ENCODE measurements at regions not wholly inside any gene's neighbourhood (a gene's known extent, or its start where the extent isn't known, plus 50 kb on each side); places are given as distances from the start of the nearest gene placed in this dataset.
"Not testable (repeated sequence)": the region's sequence is repeated elsewhere in the genome, so short reads cannot be mapped to it uniquely, and the experiment has no call there.

DNA sequence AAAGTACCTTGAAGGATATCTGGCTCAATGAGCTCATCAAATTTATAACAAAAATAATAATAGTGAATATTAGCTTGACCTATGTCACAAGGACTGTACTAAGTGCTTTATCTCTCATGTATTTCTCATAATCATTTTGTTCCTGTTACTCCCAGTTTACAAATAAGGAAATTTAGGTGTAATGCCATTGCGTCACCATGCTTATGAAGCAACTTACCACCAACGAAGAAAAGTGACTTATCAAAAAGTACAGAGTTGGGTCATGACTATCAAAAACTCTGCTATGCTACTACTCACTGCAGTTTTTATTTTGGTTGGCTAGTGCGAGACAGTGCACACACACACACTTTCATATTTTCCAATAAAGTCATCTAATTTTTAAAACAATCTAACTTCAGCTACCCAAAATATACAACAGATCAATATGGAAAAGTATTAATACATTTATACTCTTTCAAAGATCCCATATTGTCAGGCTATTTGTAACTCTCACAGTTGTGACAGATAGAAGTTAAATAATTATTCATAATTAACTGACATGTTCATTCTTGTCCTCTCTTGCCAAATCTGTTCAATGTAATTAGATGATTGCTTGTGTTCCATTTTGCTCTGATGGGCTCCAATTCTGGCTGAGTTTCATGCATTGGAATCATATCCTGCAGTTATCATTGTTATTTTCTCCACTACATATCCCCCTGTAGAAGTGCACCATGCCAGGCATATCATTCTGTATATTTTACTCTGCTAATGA, 119.4 kb downstream of the KCNJ2 start:
- Mint-ChIP-seq H3K9me3 (peaks cover 2% of the 10 kb centered on the region), H3K27ac (no peak overlapping the region), H3K4me3 (no peak overlapping the region), H3K4me1 (ENCODE audit: low read depth) (no peaks in the 10 kb centered on the region), H3K36me3 (ENCODE audit: low read depth) (no peaks in the 10 kb centered on the region), H3K27me3 (peaks cover 2% of the 10 kb centered on the region)
- TF ChIP-seq CTCF (IDR thresholded peaks at IDR 0.05) = no peak
- no peak for ATAC-seq
- ChIA-PET CTCF (no interaction called here), POLR2A (no interaction called here)
- intact Hi-C loops (cut with micrococcal nuclease) = no loop called here
- no peak for DNase-seq

DNA sequence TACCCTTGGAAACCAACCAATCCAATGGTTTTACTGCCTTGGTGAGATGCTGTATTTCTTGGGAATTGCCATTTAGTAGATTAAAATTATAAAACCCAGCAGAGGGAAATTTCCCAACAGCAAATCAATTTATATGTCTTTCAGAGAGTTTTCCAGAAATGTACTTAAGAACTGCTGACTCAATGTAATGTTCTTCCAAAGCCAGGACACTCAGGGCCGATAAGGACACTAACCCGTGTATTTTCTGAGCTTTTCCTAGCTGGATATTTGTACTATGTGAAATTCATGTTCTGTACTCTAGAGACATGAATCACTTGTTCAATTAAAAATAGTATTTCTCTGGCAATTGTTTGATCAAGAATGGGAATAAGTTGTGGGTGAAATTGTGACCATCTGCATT, 121.4 kb downstream of the KCNJ2 start:
- Mint-ChIP-seq H3K4me3 (no peak overlapping the region), H3K4me1 (ENCODE audit: low read depth) (no peaks in the 10 kb centered on the region), H3K27me3 (peaks cover 3% of the 10 kb centered on the region), H3K27ac (no peak overlapping the region), H3K9me3 (peaks cover 5% of the 10 kb centered on the region), H3K36me3 (ENCODE audit: low read depth) (no peaks in the 10 kb centered on the region)
- no peak for ATAC-seq
- no peak for DNase-seq
- no peak for TF ChIP-seq CTCF (IDR thresholded peaks at IDR 0.05)
- POLR2A ChIA-PET = no interaction called here
- intact Hi-C loops (cut with micrococcal nuclease) = no loop called here
- CTCF ChIA-PET = no interaction called here

DNA sequence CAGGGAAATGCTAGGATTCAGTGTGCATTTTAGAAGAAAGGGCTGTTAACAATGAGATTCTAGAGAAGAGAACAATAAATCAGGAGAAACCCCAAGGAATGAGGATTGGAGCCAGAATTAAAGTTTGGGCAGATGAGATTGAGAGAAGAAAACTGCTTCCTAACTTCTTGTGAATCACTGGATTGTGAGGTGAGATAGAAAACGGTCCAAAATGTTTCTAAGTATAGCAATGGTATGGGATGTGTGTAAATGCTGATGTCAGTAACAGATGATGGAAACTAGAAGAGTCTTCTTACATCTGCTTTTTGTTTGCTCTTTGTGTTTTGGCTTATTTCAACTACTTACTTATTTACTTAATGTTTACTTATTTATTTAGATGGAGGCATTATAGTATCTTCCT, 123.0 kb downstream of the KCNJ2 start:
- Mint-ChIP-seq H3K36me3 (ENCODE audit: low read depth) (no peaks in the 10 kb centered on the region), H3K4me1 (ENCODE audit: low read depth) (no peaks in the 10 kb centered on the region), H3K27me3 (peaks cover 3% of the 10 kb centered on the region), H3K9me3 (peaks cover 6% of the 10 kb centered on the region), H3K4me3 (no peak overlapping the region), H3K27ac (no peak overlapping the region)
- no peak for ATAC-seq
- intact Hi-C loops (cut with micrococcal nuclease) = no loop called here
- TF ChIP-seq CTCF (IDR thresholded peaks at IDR 0.05) = no peak
- POLR2A ChIA-PET = no interaction called here
- DNase-seq = no peak
- CTCF ChIA-PET = no interaction called here

DNA sequence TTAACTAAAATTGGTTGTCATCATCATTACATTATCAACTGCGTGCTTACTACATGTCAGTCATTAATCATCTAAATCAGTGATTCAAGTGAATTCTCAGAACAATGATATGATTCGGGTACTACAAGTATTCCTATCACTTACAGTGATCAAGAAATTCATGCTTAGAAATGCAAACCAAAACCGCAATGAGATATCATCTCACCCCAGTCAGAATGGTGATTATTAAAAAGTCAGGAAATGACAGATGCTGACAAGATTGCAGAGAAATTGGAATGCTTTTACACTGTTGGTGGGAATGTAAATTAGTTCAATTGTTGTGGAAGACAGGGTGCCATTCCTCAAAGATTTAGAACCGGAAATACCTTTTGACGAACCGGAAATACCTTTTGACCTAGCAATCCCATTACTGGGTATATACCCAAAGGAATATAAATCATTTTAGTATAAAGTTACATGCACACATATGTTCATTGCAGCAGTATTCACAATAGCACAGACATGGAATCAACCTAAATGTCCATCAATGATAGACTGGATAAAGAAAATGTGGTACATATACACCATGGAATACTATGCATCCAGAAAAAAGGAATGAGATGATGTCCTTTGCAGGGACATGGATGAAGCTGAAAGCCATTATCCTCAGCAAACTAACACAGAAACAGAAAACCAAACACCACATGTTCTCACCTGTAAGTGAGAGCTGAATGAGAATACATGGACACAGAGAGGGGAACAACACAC, 124.4 kb downstream of the KCNJ2 start:
- H3K27ac Mint-ChIP-seq; CTCF ChIA-PET; H3K4me3 Mint-ChIP-seq; intact Hi-C loops (cut with micrococcal nuclease); H3K36me3 Mint-ChIP-seq (ENCODE audit: low read depth); H3K9me3 Mint-ChIP-seq; DNase-seq; H3K4me1 Mint-ChIP-seq (ENCODE audit: low read depth); ATAC-seq; POLR2A ChIA-PET; H3K27me3 Mint-ChIP-seq: not testable (repeated sequence)

DNA sequence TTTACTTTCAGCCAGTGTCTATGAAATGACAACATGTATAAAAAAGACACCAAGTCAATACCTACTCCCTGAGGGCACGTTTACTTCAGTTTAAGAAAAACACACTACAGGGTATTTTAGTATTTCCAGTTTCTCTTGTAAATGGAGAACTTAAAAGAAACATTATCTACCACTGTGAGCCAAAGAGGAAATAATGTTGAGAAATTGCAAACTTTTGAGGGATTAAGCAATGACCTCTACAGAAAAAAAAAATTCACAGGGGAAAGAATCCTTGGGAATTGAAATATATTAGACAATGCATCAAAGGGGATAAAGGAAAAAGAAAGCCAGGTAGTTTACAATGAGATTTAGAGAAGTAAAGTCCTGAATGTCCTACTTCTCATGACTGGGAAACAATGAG, 126.0 kb downstream of the KCNJ2 start:
- DNase-seq (no peak), ATAC-seq (no peak)
- Mint-ChIP-seq H3K4me3 (no peak overlapping the region), H3K4me1 (ENCODE audit: low read depth) (peaks cover 4% of the 10 kb centered on the region), H3K27ac (no peak overlapping the region), H3K9me3 (peaks cover 6% of the 10 kb centered on the region), H3K36me3 (ENCODE audit: low read depth) (no peaks in the 10 kb centered on the region), H3K27me3 (peaks cover 3% of the 10 kb centered on the region)
- CTCF ChIA-PET = no interaction called here
- TF ChIP-seq CTCF (IDR thresholded peaks at IDR 0.05) = no peak
- POLR2A ChIA-PET = no interaction called here
- intact Hi-C loops (cut with micrococcal nuclease) = no loop called here

Data from activated CD8-positive, alpha-beta T cell treated with anti-CD3 and anti-CD28 coated beads for 36 hours (primary cell).